Suprapubic skin (tissue), 4 donors: ENCODE measurements at regions not wholly inside any gene's neighbourhood (a gene's known extent, or its start where the extent isn't known, plus 50 kb on each side); places are given as distances from the start of the nearest gene placed in this dataset.

Source experiments
- CTCF ChIP-seq, 2 donors: fragments of 200-600 bp in 1 of 2; fragments of 450-650 bp in 1 of 2; sonication (generic) in 1 of 2; IDR thresholded peaks; one replicate each; pipeline ENCODE4 v1.5.1; 2016 to 2019; ENCODE audit warnings: antibody characterized with exemption in 2 of 2, mild to moderate bottlenecking in 1 of 2, moderate library complexity in 1 of 2
- POLR2A ChIP-seq, 2 donors: fragments of 450-650 bp; IDR thresholded peaks; one replicate each; pipeline ENCODE4 v1.6.1; 2017; ENCODE audit warnings: antibody characterized with exemption in 2 of 2, mild to moderate bottlenecking in 2 of 2, moderate library complexity in 2 of 2
- POLR2AphosphoS5 ChIP-seq, 3 donors: sonication (generic); formaldehyde crosslinking; IDR thresholded peaks; one replicate each; pipeline ENCODE4 v1.6.1; 2017; ENCODE audit warnings: antibody characterized with exemption in 3 of 3

GRCh38 chr17:77042476-77043231 is 98.1 kb upstream of the SEC14L1 start:
- TF ChIP-seq POLR2A (IDR thresholded peaks at IDR 0.05), result no peak
- no peak for TF ChIP-seq CTCF (IDR thresholded peaks at IDR 0.05)
- no peak for TF ChIP-seq POLR2AphosphoS5 (IDR thresholded peaks at IDR 0.05)
